NOMO-1 (cell line): ENCODE measurements at regions not wholly inside any gene's neighbourhood (a gene's known extent, or its start where the extent isn't known, plus 50 kb on each side); places are given as distances from the start of the nearest gene placed in this dataset.
A peak's percentile ranks its signal among the peaks of the same experiment; 100 is the strongest.

Source experiments
- DNase-seq, 2 experiments: peaks; one replicate each; lab custom pipeline; 2025; ENCODE audit not compliant: unreplicated experiment in 2 of 2; lab: John Stamatoyannopoulos, UW

- DNase-seq, result peak; percentile 22 to 66
Observed at GRCh38 chr5:68406767-68407241, 191.2 kb downstream of the PIK3R1 start.

DNA sequence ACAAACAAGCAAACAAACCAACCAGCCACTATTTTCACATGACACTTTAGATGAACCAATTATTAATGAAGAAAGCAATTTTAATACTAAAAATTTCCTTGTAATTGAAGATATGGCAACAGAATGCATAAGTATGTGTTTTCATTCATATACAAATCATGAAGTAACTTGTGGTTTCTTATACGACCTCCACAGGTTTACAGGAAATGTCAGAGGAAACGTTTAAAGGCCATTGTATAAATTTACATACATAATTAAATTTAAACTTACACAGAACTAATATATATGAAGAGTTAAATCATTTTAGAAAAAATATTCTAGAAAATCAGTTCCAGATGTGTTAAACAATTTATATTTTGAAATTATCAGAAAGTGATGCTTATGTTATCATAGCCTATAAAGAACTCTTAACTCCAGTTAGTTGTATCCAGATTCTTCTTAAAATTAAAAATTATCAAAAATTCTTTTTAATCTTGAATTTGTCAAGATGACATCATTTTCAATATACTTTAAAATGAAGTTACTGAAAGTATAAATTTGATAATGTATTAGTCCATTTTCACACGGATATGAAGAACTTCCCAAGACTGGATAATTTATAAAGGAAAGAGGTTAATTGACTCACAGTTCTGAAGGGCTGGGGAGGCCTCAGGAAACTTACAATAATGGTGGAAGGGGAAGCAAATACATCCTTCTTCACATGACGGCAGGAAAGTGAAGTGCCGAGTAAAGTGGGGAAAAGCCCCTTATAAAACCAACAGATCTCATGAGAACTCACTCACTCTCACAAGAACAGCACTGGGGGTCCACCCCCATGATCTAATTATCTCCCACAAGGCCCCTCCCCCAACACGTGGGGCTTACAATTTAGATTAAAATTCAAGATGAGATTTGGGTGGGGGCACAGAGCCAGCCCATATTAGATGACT, 192.0 kb downstream of the PIK3R1 start:
- DNase-seq, result peak in 1 of 2 experiments; percentile 2

DNA sequence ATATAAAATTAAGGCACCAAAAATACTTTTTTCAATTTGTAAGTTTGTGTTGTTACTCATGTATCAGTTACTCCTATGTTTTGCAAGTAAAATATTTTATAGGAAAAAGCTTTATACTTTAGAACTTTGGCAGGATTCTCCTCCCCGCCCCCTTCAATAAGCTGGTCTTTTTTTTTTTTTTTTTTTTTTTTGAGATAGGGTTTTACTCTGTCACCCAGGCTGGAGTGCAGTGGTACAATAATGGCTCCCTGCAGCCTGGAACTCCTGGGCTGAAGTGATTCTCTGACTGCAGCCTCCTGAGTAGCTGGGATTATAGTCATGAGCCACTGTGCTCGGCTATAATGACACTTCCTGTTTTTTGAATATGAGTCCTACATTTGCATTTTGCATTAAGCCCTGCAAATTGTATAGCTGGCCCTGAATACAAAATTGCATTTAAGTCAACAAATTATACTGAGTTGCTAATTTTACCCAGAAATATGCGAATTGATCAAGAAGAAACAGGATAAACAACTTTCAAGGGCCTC, 192.9 kb downstream of the PIK3R1 start:
- DNase-seq, result peak in 1 of 2 experiments; percentile 32

DNA sequence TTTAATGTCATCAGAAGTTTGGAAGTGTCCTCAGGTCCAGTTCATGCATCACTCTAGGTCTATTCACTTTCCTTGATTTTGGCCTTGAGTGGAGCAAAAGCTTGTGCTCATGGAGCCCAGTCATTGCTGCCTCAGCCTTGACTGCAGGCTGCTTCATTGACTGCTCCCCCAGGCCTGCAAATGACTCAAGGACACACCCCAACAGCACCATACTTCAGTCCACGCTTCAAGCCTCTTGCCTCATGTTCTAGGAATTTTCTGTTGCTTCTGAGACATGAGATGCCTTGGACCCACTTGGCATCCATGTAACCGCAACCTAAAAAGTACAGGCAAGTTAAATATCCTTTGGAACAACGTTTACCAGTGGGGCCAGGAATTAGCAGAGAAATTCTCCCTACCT, 193.7 kb downstream of the PIK3R1 start:
- DNase-seq, result no peak

DNA sequence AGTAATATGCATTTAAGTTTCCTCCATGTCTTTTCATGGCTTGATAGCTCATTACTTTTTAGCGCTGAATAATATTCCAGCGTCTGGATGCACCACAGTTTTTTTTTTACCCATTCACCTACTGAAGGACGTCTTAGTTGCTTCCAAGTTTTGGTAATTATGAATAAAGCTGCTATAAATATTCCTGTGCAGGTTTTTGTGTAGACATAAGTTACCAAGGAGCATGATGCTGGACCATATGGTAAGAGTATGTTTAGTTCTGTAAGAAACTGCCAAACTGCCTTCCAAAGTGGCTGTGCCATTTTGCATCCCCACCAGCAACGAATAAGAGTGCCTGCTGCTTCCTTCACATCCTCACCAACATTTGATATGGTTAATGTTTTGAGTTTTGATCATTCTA, 195.6 kb downstream of the PIK3R1 start:
- DNase-seq, result no peak

DNA sequence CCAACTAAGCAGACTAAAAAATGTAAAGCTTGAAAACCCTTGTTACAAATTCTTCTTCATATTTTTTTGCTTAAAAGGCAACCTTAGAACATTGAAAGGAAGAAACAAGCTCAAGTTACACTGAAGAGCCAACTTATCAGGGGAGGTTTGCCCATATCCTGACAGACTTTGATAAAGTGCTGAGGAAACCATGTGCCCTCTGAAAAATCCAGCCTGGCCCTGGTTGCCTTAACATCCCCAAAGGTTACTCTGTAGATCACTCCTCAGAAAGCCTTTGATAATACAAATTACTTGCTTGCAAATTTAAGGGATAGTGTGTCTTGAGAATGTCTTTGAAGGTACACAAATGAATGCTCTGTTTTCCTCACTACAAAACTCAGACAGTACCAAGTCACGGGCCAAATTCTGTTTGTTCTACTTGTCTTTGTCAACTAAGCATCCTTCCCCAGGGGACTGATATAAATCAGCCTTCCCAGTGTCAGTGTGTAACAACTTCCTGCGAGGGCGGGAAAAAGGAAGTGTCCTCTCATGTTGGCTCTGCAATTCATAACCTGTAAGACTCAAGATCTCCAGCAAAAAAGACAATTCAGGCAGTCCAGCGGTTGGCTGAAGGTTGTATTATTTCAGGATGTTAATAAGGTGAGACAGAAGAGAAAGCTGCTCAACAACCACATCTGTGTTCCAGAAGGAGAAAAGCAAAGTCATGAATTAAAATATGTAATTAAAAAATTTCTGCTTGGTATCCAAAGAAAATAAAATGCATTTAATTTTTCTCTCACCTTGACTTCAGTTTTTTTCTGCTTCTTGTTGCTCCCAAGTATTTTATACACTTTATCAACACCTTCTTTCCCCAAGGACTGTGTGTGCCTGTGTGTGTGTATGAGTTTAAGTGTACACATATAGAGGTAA, 199.9 kb downstream of the PIK3R1 start:
- peak; percentile 30 to 60 for DNase-seq

DNA sequence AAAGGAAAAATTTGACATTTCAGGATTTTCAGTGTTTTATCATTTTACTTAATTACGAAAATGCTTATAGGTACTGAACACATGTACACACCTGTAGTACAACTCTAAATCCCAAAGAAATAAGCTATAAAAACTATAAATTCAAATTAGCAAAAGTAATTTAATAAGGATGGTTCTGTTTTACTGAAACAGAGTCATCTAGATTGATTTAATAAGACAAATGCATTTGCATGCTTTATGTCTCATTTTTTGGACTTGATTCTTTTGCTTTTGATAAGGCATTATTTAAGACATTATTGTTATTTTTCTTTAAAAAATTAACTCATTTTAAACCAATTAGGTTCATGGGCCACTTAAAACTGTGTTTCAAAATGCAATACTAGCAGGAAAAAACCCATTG, 201.2 kb downstream of the PIK3R1 start:
- DNase-seq, result no peak

- no peak for DNase-seq
Observed at GRCh38 chr5:68418201-68418600, 202.6 kb downstream of the PIK3R1 start.

- no peak for DNase-seq
Observed at GRCh38 chr5:68418680-68419079, 203.1 kb downstream of the PIK3R1 start.

GRCh38 chr5:68419081-68419636, 203.6 kb downstream of the PIK3R1 start:
- no peak for DNase-seq

- no peak for DNase-seq
Observed at GRCh38 chr5:68419637-68420452, 204.3 kb downstream of the PIK3R1 start.

GRCh38 chr5:68420476-68421344, 205.2 kb downstream of the PIK3R1 start:
- DNase-seq, result no peak

DNA sequence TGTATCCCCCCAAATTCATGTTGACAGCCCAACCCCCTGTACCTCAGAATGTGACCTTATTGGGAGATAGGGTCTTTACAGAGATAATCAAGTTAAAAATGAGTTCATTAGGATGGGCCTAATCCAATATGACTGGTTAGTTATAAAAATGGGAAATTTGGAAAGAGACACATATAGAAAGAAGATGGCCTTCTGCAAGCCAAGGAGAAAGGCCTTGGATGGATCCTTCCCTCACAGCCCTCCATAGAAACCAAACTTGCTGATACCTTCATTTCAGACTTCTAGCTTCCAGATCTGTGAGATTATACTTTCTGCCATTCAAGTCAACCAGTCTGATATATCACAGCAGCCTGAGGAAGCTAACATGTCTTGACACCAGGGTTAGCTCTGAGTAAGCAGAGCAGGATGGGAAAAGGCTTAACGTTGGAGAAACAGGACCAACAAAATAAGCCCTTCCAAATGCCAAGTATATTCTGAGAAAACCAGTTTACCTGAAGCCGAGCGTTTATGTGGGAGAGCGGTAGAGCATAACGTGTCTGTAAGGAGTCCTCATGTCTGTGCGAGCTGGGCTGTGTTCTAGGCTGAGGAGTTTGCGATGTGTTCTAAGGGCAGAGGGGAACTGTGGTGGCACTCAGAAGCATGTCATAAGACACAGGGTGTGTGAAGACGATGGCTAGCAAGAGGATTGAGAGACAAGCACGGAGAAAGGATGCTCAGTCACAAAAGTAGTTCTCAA, 206.1 kb downstream of the PIK3R1 start:
- DNase-seq, result no peak

GRCh38 chr5:68423154-68423811, 207.7 kb downstream of the PIK3R1 start:
- no peak for DNase-seq

- DNase-seq, result peak; percentile 15 to 50
Observed at GRCh38 chr5:68424799-68425537, 209.4 kb downstream of the PIK3R1 start.

- DNase-seq, result no peak
Observed at GRCh38 chr5:68426586-68426985, 211.0 kb downstream of the PIK3R1 start.

DNA sequence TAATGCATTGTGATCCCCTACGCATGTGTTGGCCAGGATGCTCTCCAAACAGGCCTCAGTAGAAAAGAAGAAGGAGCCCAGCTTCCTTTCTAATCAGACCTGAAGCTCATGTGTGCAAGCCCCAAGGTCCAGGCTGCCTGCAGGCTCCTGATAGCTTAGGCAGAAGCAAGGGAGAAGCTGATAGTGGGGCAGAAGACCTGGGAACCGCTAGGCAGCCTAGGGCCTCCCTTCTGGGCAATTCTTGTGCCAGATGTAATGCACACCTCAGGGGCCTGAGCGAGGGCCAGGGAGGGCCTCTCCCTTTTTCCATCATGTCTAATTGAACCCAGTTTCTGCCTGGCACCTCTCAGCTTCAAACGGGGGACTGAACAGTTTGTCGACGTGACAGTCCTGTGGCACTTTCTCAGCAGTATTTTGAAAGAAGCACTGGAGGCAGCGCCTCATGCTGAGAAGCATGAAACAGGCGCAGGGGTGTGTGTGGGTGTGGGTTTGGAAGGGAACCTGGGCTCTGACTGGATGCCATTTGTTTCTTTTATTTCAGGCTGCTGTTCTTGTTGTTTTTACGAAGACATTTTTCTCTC, 212.8 kb downstream of the PIK3R1 start:
- DNase-seq, result no peak
